ENCODE measurements at regions not wholly inside any gene's neighbourhood (a gene's known extent, or its start where the extent isn't known, plus 50 kb on each side); places are given as distances from the start of the nearest gene placed in this dataset.

- no peak for DNase-seq (ENCODE audit: low read depth, low spot score)
- Histone ChIP-seq H3K4me1 (ENCODE audit: control insufficient read depth, extremely low read depth, insufficient read depth, low read length) (no peaks in the 10 kb centered on the region), H3K4me2 (ENCODE audit: insufficient read depth, low read length) (no peak overlapping the region), H3K9ac (replicated peaks; ENCODE audit: extremely low read depth, insufficient read depth, low read length) (no peak overlapping the region), H3K36me3 (ENCODE audit: control insufficient read depth in 2 of 2, extremely low read depth in 1 of 2, insufficient read depth in 2 of 2, low read length in 2 of 2) (no peaks in the 10 kb centered on the region), H3K27ac (ENCODE audit: insufficient read depth, low read depth, low read length) (no peak overlapping the region), H3K9me3 (replicated peaks; ENCODE audit: control insufficient read depth, insufficient read depth, low read length) (no peaks in the 10 kb centered on the region), H2AFZ (ENCODE audit: low read depth, low read length) (no peak overlapping the region), H3K9me1 (replicated peaks; ENCODE audit: control insufficient read depth, extremely low read depth, insufficient read depth, low read length) (no peaks in the 10 kb centered on the region), H4K20me1 (replicated peaks; ENCODE audit: control insufficient read depth, extremely low read depth, insufficient read depth, low read length) (no peaks in the 10 kb centered on the region), H3K27me3 (ENCODE audit: control insufficient read depth in 2 of 2, insufficient read depth in 2 of 2, low read length in 2 of 2) (no peaks in the 10 kb centered on the region), H3K79me2 (ENCODE audit: control insufficient read depth, insufficient read depth, low read length) (no peaks in the 10 kb centered on the region), H3K4me3 (replicated peaks in 1 of 3; ENCODE audit: insufficient read depth in 1 of 3, low read depth in 1 of 3, low read length in 3 of 3) (no peak overlapping the region)
- CTCF ChIA-PET, result interaction anchor here (1.5 kb wide), 1 partner anchor 13 kb away, joined by 3 read pairs; no protein-coding TSS in a partner anchor
- POLR2A ChIA-PET, result no interaction called here
- TF ChIP-seq POLR2AphosphoS5 (IDR thresholded peaks at IDR 0.05; ENCODE audit: insufficient read depth, low read depth, low read length) (no peak), POLR2A (IDR thresholded peaks at IDR 0.05; ENCODE audit: low read depth, low read length) (no peak), GATA2 (IDR thresholded peaks at IDR 0.05; ENCODE audit: insufficient read depth, insufficient read length, low read depth, low read length) (no peak), FOS (IDR thresholded peaks at IDR 0.05; ENCODE audit: borderline replicate concordance, insufficient read depth, low read length) (no peak), MYC (IDR thresholded peaks at IDR 0.05; ENCODE audit: low read depth, low read length) (no peak), EZH2 (IDR thresholded peaks at IDR 0.05; ENCODE audit: borderline replicate concordance, low read depth, low read length, severe bottlenecking) (no peak), JUN (IDR thresholded peaks at IDR 0.05; ENCODE audit: borderline replicate concordance, insufficient read depth, insufficient read length, low read depth) (no peak), CTCF (IDR thresholded peaks at IDR 0.05; ENCODE audit: extremely low read depth in 1 of 2, insufficient read depth in 1 of 2, low read depth in 1 of 2, low read length in 2 of 2) (no peak), MAX (IDR thresholded peaks at IDR 0.05; ENCODE audit: insufficient read depth, insufficient read length) (no peak)
- FAIRE-seq, result no peak
- no TSS peak for BruUV-seq (replicated peaks)
- dilution Hi-C loops (cut with MboI; ENCODE audit: extremely low pct_ligation_motif_present, low sequenced_read_pairs), result no loop called here
- intact Hi-C loops (cut with micrococcal nuclease), result no loop called here
These were observed 217.0 kb upstream of the NDST3 start for GRCh38 chr4:117817301-117817700.
